Liver (tissue), 8 donors: ENCODE measurements at regions not wholly inside any gene's neighbourhood (a gene's known extent, or its start where the extent isn't known, plus 50 kb on each side); places are given as distances from the start of the nearest gene placed in this dataset.

Source experiments
- DNase-seq: peaks from one replicate; pipeline ENCODE4 v3.0.0-alpha.2; 2017; ENCODE audit warnings: low spot score
- H3K27ac ChIP-seq, 2 donors: one replicate each; pipeline ENCODE4 v1.7.0; 2013; ENCODE audit warnings: inconsistent platforms in 2 of 2, low read length in 2 of 2, control low read depth in 1 of 2, low read depth in 1 of 2, mild to moderate bottlenecking in 1 of 2
- H3K27me3 ChIP-seq, 4 donors: one replicate each; pipeline versions ENCODE4 v1.6.1 to v1.7.0; 2013; ENCODE audit warnings: low read length in 3 of 4, inconsistent platforms in 1 of 4, mild to moderate bottlenecking in 1 of 4, moderate library complexity in 1 of 4; ENCODE audit not compliant: control insufficient read depth in 4 of 4, insufficient read depth in 4 of 4
- H3K36me3 ChIP-seq, 4 donors: one replicate each; pipeline versions ENCODE4 v1.6.1 to v1.7.0; 2013; ENCODE audit warnings: low read length in 3 of 4, mild to moderate bottlenecking in 3 of 4, low read depth in 1 of 4, moderate library complexity in 1 of 4; ENCODE audit not compliant: control insufficient read depth in 4 of 4, insufficient read depth in 3 of 4
- H3K4me1 ChIP-seq, 4 donors: one replicate each; pipeline versions ENCODE4 v1.6.1 to v1.7.0; 2013; ENCODE audit warnings: low read length in 3 of 4, mild to moderate bottlenecking in 3 of 4, moderate library complexity in 1 of 4; ENCODE audit not compliant: control insufficient read depth in 4 of 4, insufficient read depth in 4 of 4
- H3K4me3 ChIP-seq, 3 donors: one replicate each; pipeline versions ENCODE4 v1.6.1 to v1.7.0; 2013; ENCODE audit warnings: low read length in 3 of 3, control low read depth in 1 of 3, low read depth in 1 of 3, mild to moderate bottlenecking in 1 of 3
- H3K9ac ChIP-seq, 2 donors: one replicate each; pipeline ENCODE4 v1.7.0; 2013; ENCODE audit warnings: low read length in 2 of 2, mild to moderate bottlenecking in 2 of 2, moderate library complexity in 2 of 2, control low read depth in 1 of 2, low read depth in 1 of 2
- H3K9me3 ChIP-seq, 4 donors: one replicate each; pipeline versions ENCODE4 v1.6.1 to v1.7.0; 2013; ENCODE audit warnings: low read length in 3 of 4; ENCODE audit not compliant: control insufficient read depth in 4 of 4
- ATF3 ChIP-seq: IDR thresholded peaks from 2 replicates; pipeline ENCODE4 v1.6.1; 2016; ENCODE audit warnings: antibody characterized with exemption
- CTCF ChIP-seq: fragments of 150-350 bp; IDR thresholded peaks from 2 replicates; pipeline ENCODE4 v1.5.1; 2017; ENCODE audit warnings: improper control_type of control experiment, low read depth, low read length; ENCODE audit not compliant: missing input control
- EGR1 ChIP-seq, 2 donors: IDR thresholded peaks; 2 replicates each; pipeline ENCODE4 v1.6.1; 2016 to 2018; ENCODE audit warnings: antibody characterized with exemption in 2 of 2, low read depth in 2 of 2
- FOXA1 ChIP-seq: IDR thresholded peaks from 2 replicates; pipeline ENCODE4 v1.6.1; 2016; ENCODE audit warnings: antibody characterized with exemption
- FOXA2 ChIP-seq: IDR thresholded peaks from 2 replicates; pipeline ENCODE4 v1.6.1; 2016; ENCODE audit warnings: antibody characterized with exemption
- HNF4A ChIP-seq, 2 donors: conservative IDR thresholded peaks; 2 replicates each; pipeline ENCODE4 v1.6.1; 2016; ENCODE audit warnings: antibody characterized with exemption in 2 of 2, mild to moderate bottlenecking in 2 of 2
- HNF4G ChIP-seq: IDR thresholded peaks from 2 replicates; pipeline ENCODE4 v1.6.1; 2016; ENCODE audit warnings: antibody characterized with exemption
- JUND ChIP-seq, 2 donors: IDR thresholded peaks; 2 replicates each; pipeline ENCODE4 v1.6.1; 2016; ENCODE audit warnings: antibody characterized with exemption in 2 of 2
- MAX ChIP-seq: IDR thresholded peaks from 2 replicates; pipeline ENCODE4 v1.6.1; 2016; ENCODE audit warnings: antibody characterized with exemption
- NR2F2 ChIP-seq: IDR thresholded peaks from 2 replicates; pipeline ENCODE4 v1.6.1; 2016; ENCODE audit warnings: antibody characterized with exemption
- RAD21 ChIP-seq, 2 donors: IDR thresholded peaks; 2 replicates each; pipeline ENCODE4 v1.6.1; 2016; ENCODE audit warnings: antibody characterized with exemption in 2 of 2, mild to moderate bottlenecking in 2 of 2
- REST ChIP-seq: IDR thresholded peaks from 2 replicates; pipeline ENCODE4 v1.6.1; 2016; ENCODE audit warnings: antibody characterized with exemption, mild to moderate bottlenecking
- RXRA ChIP-seq, 2 donors: IDR thresholded peaks; 2 replicates each; pipeline ENCODE4 v1.6.1; 2017 to 2018; ENCODE audit warnings: antibody characterized with exemption in 2 of 2, mild to moderate bottlenecking in 1 of 2
- SP1 ChIP-seq: IDR thresholded peaks from 2 replicates; pipeline ENCODE4 v1.6.1; 2018; ENCODE audit warnings: antibody characterized with exemption, mild to moderate bottlenecking
- YY1 ChIP-seq: IDR thresholded peaks from 2 replicates; pipeline ENCODE4 v1.6.1; 2016; ENCODE audit warnings: antibody characterized with exemption, mild to moderate bottlenecking
- ZBTB33 ChIP-seq: IDR thresholded peaks from 2 replicates; pipeline ENCODE4 v1.6.1; 2016; ENCODE audit warnings: antibody characterized with exemption
- WGBS: extraction: QIAGEN DNeasy Blood & Tissue Kit; methylation state at CpG from one replicate; pipeline ENCODE4 v1.1.7; 2013; 5-methylcytosine and 5-hydroxymethylcytosine counted together
- donor health status: healthy.
- donor health status: healthy.
- donor health status: healthy.
- donor health status: healthy.
- donor health status: healthy.

- Histone ChIP-seq H3K27ac (no peak overlapping the region), H3K27me3 (no peaks in the 10 kb centered on the region), H3K9ac (no peak overlapping the region), H3K36me3 (no peaks in the 10 kb centered on the region), H3K4me1 (no peaks in the 10 kb centered on the region), H3K4me3 (no peak overlapping the region), H3K9me3 (no peaks in the 10 kb centered on the region)
- no peak for DNase-seq
- TF ChIP-seq FOXA1 (no peak), RAD21 (IDR thresholded peaks at IDR 0.05) (no peak)
- 76% methylated on average over 7 of the region's 7 CpGs for WGBS
Measured at GRCh38 chr18:7437870-7438269, 129.2 kb upstream of the PTPRM start.

GRCh38 chr18:7438646-7439045 lies 128.5 kb upstream of the PTPRM start:
- Histone ChIP-seq H3K4me3 (no peak overlapping the region), H3K9ac (no peak overlapping the region), H3K27ac (no peak overlapping the region), H3K36me3 (no peaks in the 10 kb centered on the region), H3K9me3 (no peaks in the 10 kb centered on the region), H3K27me3 (no peaks in the 10 kb centered on the region), H3K4me1 (no peaks in the 10 kb centered on the region)
- TF ChIP-seq REST (no peak), RXRA (IDR thresholded peaks at IDR 0.05) (no peak), SP1 (no peak), YY1 (no peak), CTCF (no peak)
- DNase-seq: no peak
- WGBS: 64% methylated on average over 2 of the region's 2 CpGs

GRCh38 chr18:7447318-7448028 lies 119.6 kb upstream of the PTPRM start:
- 66% methylated on average over 2 of the region's 2 CpGs for WGBS
- Histone ChIP-seq H3K9me3 (no peaks in the 10 kb centered on the region), H3K27me3 (no peaks in the 10 kb centered on the region), H3K36me3 (no peaks in the 10 kb centered on the region), H3K9ac (no peak overlapping the region), H3K27ac (no peak overlapping the region), H3K4me3 (no peak overlapping the region), H3K4me1 (no peaks in the 10 kb centered on the region)
- TF ChIP-seq RXRA (IDR thresholded peaks at IDR 0.05) (no peak), HNF4A (conservative IDR thresholded peaks at IDR 0.05) (no peak), SP1 (no peak), EGR1 (IDR thresholded peaks at IDR 0.05; ENCODE audit: low read depth in 2 of 2) (no peak), MAX (no peak), REST (no peak), HNF4G (no peak), FOXA2 (no peak), RAD21 (IDR thresholded peaks at IDR 0.05) (no peak), NR2F2 (no peak), ZBTB33 (no peak), JUND (IDR thresholded peaks at IDR 0.05) (no peak), ATF3 (no peak)
- DNase-seq: no peak
